HK-2 (cell line): ENCODE measurements at regions not wholly inside any gene's neighbourhood (a gene's known extent, or its start where the extent isn't known, plus 50 kb on each side); places are given as distances from the start of the nearest gene placed in this dataset.
"Not testable (repeated sequence)": the region's sequence is repeated elsewhere in the genome, so short reads cannot be mapped to it uniquely, and the experiment has no call there.

ENCODE experiments used
- DNase-seq: peaks from one replicate; pipeline ENCODE4 v3.0.0-alpha.2; 2018; ENCODE audit not compliant: unreplicated experiment

- no peak for DNase-seq
Measured at GRCh38 chr3:165521131-165521871, 315.9 kb downstream of the BCHE start.

DNA sequence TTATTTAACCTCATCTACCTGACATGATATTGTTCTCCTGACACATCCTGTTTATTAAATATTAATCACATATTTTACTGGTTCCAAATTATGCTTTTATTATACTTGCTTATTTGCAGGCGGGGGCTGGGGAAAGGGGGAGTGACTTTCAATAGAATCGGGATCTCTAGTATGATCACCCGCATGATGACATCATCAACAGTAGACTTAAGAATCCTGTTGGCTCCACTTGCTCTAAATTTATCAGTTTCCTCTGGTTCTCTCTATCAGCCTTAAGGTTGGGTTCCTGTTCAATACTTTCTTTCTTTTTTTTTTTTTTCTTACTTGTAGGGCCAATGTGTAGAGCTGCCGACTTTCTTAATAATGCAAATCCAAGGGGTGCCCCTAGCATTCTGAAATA, 317.5 kb downstream of the BCHE start:
- no peak for DNase-seq

DNA sequence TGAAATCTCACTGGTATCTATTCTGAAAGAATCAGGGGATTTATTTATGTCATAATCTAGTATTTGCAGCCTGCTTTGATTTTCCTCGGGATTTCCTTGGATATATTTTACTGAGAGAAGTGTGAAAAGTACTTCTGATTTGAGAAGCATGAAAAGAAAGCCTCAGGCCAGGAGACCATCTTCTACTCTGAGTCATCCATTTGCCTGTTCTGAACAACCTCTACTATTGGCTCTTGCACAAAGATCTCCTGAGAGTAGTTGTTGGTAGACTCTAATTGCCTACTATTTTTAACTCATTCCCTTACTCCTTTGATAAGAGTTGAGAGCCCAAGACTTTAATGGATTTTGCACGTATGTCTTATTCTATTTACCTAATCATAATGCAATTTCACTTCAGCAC, 318.9 kb downstream of the BCHE start:
- DNase-seq: no peak

DNA sequence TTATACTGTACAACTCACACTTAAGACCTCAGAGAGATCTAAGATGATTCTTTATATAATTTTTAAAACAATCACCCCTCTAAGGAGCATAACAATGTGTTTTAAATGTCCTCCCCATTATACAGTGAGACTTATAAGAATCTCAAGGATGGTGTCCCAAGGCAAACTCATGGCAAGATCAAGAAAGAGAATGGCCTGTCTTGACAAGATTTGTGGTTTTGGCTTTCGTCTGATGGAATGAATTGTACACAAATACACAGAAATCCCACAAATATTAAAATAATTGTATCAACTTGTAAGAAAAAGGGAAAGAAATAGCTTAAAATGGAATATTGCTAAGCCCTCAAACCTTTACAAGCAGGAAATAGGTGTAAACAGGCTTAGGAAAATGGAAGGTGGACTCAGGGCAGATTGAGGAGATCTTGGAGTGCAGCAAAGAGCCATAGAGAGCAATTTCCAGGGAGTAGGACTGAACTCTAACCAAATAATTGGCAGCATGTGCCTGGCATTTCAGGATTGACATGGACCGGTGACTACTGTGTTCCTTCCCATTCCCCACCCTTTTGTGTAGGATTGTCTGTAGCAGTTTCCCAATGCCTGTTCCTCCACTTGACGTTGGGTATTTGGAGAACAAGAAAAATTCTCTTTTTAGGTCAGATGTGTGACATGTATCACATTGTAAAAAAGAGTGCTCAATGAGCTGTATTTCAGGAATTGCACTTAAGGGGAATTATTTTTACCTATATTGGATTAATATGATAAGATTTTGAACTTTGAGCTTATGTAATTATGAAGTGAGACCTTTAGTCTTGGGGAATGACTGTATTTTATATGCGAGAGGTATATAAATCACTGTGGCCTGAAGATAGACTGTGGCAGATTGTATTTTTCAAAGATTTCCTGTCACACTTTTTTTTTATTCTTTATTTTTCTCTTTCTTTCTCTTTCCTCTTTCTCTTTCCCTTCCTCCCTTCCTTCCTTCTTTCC, 317.8 kb upstream of the SLITRK3 start:
- DNase-seq: no peak

- DNase-seq: no peak
Measured at GRCh38 chr3:165507576-165507975, 311.4 kb upstream of the SLITRK3 start.

- no peak for DNase-seq
Measured at GRCh38 chr3:165507060-165507459, 310.9 kb upstream of the SLITRK3 start.

DNA sequence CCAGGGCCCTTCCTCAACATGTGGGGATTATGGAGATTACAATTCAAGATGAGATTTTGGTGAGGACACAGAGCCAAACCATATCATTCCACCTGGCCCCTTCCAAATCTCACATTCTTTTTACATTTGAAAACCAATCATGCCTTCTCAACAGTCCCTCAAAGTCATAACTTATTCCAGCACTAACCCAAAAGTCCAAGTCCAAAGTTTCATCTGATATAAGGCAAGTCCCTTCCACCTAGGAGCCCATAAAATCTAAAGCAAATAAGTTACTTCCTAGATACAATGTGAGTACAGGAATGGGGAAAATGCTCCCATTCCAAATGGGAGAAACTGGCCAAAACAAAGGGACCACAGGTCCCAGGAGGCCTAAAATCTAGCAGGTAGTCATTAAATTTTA, 309.5 kb upstream of the SLITRK3 start:
- DNase-seq: no peak

GRCh38 chr3:165504554-165504953, 308.4 kb upstream of the SLITRK3 start:
- DNase-seq: no peak

DNA sequence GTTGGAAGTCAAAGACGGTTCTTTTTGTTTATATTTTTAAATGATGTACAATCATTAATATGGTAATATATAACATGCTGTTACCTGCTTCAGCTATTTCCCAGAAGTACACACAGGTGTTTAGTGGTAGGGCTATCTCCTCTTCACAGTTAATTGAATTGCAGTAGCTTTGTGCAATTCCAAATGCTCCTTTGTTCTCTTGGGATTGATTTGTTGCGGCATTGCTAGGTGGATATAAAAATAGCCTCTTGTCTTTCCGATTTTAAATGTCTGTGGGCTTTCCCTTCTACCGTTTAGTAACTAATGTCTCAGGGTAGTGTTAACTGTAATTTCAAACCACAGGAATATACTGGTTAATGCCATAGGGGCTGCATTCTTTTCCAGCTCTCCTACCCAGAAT, 307.6 kb upstream of the SLITRK3 start:
- DNase-seq: no peak

- DNase-seq: no peak
Measured at GRCh38 chr3:165503346-165503745, 307.2 kb upstream of the SLITRK3 start.

DNA sequence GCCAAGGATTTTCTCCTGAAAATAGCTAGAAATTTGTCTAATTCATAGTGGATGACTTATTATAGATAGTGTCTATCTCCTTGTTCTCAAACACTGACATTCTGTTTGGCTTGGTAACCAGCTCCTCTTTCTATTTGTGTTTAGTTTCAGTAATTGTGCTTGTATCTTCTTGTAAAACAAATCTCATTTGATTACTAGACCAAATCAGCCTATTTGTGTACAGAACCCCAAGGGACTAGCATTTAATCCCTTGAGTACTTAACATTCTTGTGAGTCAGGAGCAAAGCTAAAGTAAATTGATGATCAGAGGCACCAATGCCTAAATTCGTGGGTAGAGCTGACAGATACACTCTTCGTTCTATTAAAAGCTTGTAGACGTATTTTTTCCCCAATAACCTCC, 306.5 kb upstream of the SLITRK3 start:
- no peak for DNase-seq

DNA sequence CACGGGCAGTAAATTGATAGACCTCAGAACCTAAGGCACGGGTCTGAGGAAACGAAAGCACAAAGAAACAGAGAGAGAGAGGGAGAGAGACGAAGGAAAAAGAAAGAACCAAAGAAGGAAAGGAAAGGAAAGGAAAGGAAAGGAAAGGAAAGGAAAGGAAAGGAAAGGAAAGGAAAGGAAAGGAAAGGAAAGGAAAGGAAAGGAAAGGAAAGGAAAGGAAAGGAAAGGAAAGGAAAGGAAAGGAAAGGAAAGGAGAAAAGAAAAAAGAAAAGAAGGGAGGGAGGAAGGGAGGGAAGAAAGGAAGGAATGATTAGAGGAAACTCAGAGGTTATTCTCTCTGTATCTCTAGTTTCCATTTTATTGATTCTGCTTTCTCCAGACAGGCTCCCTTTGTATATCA, 302.6 kb upstream of the SLITRK3 start:
- DNase-seq: not testable (repeated sequence)

DNA sequence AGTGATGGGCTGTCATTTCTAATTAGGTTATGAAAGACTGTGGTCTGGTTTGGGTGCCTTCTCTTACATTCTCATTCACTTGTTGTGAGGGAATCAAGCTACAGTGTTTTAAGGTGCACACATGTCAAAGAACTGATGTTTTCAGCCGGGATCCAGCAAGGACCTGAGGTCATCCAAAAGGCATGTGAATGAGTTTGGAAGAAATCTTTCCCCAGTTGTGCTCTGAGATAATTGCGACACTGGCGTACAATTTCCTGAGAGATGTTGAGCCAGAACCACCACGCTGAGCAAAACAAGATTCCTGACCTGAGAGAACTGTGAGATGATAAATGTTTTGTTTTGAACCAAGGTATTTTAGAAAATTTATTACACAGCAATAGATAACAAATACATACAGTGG, 295.3 kb upstream of the SLITRK3 start:
- DNase-seq: no peak

GRCh38 chr3:165476399-165477060, 280.3 kb upstream of the SLITRK3 start:
- no peak for DNase-seq

DNA sequence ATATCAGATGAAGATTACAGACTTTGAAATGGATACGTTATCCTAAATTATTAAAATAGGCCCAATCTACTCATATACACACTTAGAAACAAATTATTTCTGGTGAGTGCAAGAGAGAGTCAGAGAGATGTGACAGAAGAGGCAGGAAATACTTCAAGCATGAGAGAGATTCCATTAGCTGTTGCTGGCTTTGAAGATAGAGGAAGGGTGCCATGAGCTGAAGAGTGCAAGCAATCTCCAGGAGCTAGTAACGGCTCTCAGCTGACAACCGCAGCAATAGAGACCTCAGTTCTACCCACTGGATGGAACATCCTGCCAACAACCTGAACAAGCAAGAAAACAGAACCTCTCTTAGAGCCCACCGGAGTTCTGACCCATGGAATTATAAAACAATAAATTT, 270.7 kb upstream of the SLITRK3 start:
- DNase-seq: no peak

GRCh38 chr3:165464736-165465135, 268.6 kb upstream of the SLITRK3 start:
- no peak for DNase-seq

DNA sequence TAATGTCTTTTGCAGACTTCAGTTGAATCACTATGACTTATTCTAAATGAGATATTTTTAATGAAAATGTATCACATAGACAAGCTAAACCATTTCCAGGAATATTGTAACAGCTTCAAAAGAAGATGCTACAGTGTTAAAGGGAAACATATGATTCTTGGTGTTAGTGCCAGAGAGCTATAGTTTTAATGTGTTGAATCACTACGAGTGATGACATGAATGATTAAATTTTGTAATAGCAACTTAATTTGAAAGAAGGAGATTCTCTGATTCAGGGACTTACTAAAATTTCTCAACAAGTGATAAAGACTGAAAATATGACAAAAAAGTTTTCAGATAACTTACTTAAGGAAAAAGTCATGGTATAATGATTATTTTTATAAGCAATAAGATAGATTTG, 267.3 kb upstream of the SLITRK3 start:
- no peak for DNase-seq

DNA sequence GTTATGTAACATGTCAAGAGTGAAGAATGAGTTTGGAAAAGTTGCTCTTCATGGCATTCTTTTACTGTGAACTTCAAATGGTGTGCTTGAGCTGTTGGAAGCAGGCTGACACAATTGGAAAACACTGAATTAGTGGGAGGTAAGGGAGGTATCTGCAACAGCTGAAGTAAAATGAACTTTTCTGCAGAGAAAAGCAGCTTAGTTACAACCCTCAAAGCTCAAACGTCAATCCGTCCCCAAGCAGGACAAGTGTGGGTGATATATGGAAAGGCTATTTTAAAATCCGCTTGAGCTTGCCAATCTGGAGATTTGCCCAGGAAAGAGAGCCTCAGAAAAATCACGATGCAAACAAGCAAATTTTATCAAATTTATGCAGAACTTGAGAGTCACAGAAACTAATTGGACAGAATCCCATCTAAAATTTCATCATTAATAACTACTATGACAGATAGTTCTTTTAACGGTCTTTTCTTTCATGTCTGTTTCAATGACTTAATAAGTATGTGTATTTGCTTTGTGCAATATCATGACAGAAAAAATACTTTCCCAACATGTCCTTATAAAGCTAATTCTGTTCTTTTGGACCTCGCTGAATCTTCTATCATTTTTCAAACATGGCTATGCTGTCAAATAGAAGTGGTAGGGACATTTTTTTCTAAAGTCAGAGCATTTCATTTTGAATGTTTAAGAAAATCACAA, 266.6 kb upstream of the SLITRK3 start:
- DNase-seq: no peak

DNA sequence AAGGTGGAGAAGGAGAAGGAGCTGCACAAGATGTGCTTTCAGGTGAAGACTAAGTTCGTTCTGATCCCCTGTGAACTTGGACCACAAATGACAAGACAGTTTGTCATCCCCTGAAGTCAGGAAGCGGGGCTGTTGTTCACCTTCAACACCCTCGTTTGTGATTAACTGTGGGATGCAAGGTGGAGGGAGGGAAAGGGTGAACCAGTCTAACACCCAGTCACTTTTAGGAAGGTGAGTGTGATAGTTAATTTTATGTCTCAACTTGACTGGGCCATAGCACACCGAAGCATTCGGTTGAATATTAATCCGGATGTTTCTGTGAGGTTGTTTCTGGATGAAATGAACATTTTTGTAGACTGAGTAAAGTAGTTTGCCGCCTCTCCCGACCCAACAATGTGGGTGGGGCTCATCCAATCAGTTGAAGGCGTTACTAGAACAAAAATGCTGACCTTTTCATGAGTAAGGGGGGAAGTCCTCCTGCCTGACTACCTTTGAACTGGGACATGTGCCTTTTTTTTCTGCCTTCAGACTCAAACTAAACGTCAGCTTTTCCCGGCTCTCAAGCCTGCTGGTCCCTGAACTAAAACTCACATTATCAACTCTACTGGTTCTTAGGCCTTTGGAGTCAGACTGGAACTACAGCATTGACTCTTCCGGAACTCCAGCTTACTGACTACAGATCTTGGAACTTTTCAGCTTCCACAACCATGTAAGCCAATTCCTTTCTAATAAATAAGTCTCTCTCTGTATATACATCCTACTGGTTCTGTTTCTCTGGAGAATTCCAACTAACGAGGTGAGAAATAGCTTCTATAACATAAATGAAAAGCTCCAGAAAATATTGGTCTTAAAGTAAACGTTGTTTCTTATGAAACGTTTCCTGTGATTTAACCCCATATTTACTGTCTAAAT, 264.0 kb upstream of the SLITRK3 start:
- peak; percentile 80 for DNase-seq

DNA sequence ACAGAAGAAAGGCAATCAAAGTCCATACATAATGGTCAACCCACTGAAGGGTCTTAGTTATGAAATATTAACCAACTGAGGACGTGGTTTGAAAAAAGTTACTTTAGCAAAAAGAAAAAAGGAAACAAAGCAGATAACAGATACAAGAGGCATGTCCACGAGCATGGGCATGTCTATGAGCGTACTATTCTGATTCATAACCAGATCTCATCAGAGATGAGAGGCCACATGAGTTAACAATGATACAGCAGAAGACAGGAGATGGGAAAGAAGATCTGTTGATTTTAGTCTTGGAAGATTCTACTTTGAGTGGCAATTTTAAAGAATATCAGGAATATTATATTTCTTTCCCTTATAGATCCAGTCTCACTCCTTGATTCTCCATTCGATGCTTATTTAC, 262.9 kb upstream of the SLITRK3 start:
- DNase-seq: no peak

DNA sequence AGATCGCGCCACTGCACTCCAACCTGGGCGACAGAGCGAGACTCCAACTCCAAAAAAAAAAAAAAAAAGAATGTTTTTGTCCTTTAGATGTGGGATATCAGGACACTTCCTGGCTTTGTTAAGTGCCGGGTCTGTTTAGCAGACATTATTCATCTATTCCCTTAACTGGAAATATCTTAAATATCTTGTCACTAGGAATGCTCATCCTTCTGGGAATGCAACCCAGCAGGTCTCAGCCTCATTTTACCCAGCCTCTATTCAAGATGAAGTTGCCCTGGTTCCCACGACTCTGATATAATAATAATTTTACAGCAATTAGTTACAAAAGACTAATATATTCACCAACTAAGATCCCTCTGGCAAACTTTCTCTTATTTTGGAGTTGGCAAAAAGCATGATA, 260.9 kb upstream of the SLITRK3 start:
- no peak for DNase-seq
